Upper lobe of left lung (tissue), 6 donors: ENCODE measurements at regions not wholly inside any gene's neighbourhood (a gene's known extent, or its start where the extent isn't known, plus 50 kb on each side); places are given as distances from the start of the nearest gene placed in this dataset.
A peak's percentile ranks its signal among the peaks of the same experiment; 100 is the strongest.
"Not testable (repeated sequence)": the region's sequence is repeated elsewhere in the genome, so short reads cannot be mapped to it uniquely, and the experiment has no call there.

Source experiments
- ATAC-seq, 2 donors: fragments of 200-7000 bp; cut with Tn5 transposase; one replicate each; pipeline ENCODE4 v1.9.1; 2022; ENCODE audit warnings: mild to moderate bottlenecking in 2 of 2, moderate library complexity in 2 of 2; ENCODE audit not compliant: low FRiP score in 2 of 2
- DNase-seq, 2 donors: peaks; one replicate each; pipeline ENCODE4 v3.0.0-alpha.2; 2019 to 2020
- H3K27ac ChIP-seq, 4 donors: fragments of 200-600 bp; sonication (generic); one replicate each; pipeline ENCODE4 v1.5.1; 2016 to 2019
- H3K27me3 ChIP-seq, 4 donors: fragments of 200-600 bp; sonication (generic); one replicate each; pipeline ENCODE4 v1.5.1; 2017 to 2019
- H3K36me3 ChIP-seq, 4 donors: fragments of 200-600 bp; sonication (generic); one replicate each; pipeline ENCODE4 v1.5.1; 2016 to 2019
- H3K4me1 ChIP-seq, 4 donors: fragments of 200-600 bp; sonication (generic); one replicate each; pipeline ENCODE4 v1.5.1; 2018 to 2019
- H3K4me3 ChIP-seq, 4 donors: fragments of 200-600 bp; sonication (generic); one replicate each; pipeline ENCODE4 v1.5.1; 2017 to 2019; ENCODE audit warnings: mild to moderate bottlenecking in 2 of 4, moderate library complexity in 1 of 4
- H3K9me3 ChIP-seq, 4 donors: fragments of 200-600 bp; sonication (generic); one replicate each; pipeline ENCODE4 v1.5.1; 2018 to 2019
- EP300 ChIP-seq, 4 donors: sonication (generic); formaldehyde crosslinking; IDR thresholded peaks; one replicate each; pipeline ENCODE4 v1.5.1; 2017; ENCODE audit warnings: antibody characterized with exemption in 4 of 4, control low read depth in 2 of 4
- POLR2A ChIP-seq, 4 donors: fragments of 450-650 bp; IDR thresholded peaks; one replicate each; pipeline ENCODE4 v1.5.1; 2016 to 2017; ENCODE audit warnings: antibody characterized with exemption in 4 of 4, mild to moderate bottlenecking in 2 of 4
- POLR2AphosphoS5 ChIP-seq, 2 donors: sonication (generic); formaldehyde crosslinking; IDR thresholded peaks; one replicate each; pipeline ENCODE4 v1.5.1; 2017; ENCODE audit warnings: antibody characterized with exemption in 2 of 2
- WGBS, 2 donors: methylation state at CpG; one replicate each; pipeline ENCODE4 v1.1.5; 2017 to 2018; 5-methylcytosine and 5-hydroxymethylcytosine counted together
- TF ChIP-seq, protein P1 (sequence below), 6 experiments: fragments of 450-650 bp in 4 of 6; fragments of 200-600 bp in 2 of 6; sonication (generic) in 2 of 6; IDR thresholded peaks; one replicate each; pipeline ENCODE4 v1.5.1; 2016 to 2019; ENCODE audit warnings: antibody characterized with exemption in 6 of 6
- donor health status: DM: no; HTN: no; CAD: no; lungs with moderate emphysema.
- donor health status: DM: no; HTN: yes; CAD: no; lungs with severe emphysema.

DNA sequence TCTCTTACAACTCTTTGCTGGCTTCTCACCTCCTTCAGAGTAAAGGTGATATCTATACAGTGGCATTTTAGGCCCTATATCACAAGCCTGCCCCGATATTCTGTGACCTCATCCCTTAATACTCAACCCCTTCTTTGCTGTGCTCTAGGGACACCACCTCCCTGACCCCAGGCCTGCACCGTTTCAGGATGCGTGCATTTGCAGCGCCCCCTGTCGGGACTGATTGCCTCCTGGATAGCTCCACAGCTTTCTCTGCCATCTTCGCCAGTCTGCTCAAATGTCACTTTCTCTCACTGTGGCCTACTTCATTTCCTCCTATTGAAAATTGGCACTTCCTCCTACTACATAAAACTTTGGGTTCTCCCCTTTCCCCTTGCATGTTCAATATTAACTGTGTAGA, 289.6 kb downstream of the SOCS6 start:
- WGBS, 2 donors: 41 to 50% methylated on average over 6 of the region's 6 CpGs
- TF ChIP-seq EP300 (IDR thresholded peaks at IDR 0.05) (no peak), POLR2A (IDR thresholded peaks at IDR 0.05) (no peak), POLR2AphosphoS5 (IDR thresholded peaks at IDR 0.05) (no peak)
- TF ChIP-seq, protein P1, sequence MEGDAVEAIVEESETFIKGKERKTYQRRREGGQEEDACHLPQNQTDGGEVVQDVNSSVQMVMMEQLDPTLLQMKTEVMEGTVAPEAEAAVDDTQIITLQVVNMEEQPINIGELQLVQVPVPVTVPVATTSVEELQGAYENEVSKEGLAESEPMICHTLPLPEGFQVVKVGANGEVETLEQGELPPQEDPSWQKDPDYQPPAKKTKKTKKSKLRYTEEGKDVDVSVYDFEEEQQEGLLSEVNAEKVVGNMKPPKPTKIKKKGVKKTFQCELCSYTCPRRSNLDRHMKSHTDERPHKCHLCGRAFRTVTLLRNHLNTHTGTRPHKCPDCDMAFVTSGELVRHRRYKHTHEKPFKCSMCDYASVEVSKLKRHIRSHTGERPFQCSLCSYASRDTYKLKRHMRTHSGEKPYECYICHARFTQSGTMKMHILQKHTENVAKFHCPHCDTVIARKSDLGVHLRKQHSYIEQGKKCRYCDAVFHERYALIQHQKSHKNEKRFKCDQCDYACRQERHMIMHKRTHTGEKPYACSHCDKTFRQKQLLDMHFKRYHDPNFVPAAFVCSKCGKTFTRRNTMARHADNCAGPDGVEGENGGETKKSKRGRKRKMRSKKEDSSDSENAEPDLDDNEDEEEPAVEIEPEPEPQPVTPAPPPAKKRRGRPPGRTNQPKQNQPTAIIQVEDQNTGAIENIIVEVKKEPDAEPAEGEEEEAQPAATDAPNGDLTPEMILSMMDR (IDR thresholded peaks at IDR 0.05): no peak
- Histone ChIP-seq H3K4me3 (no peak overlapping the region), H3K36me3 (no peaks in the 10 kb centered on the region), H3K27ac (no peak overlapping the region), H3K9me3 (peaks cover 0 to 6% (median 0%) of the 10 kb centered on the region in 4 donors), H3K27me3 (no peaks in the 10 kb centered on the region), H3K4me1 (no peaks in the 10 kb centered on the region)
- ATAC-seq: no peak
- DNase-seq: peak in 1 of 2 donors; percentile 1

DNA sequence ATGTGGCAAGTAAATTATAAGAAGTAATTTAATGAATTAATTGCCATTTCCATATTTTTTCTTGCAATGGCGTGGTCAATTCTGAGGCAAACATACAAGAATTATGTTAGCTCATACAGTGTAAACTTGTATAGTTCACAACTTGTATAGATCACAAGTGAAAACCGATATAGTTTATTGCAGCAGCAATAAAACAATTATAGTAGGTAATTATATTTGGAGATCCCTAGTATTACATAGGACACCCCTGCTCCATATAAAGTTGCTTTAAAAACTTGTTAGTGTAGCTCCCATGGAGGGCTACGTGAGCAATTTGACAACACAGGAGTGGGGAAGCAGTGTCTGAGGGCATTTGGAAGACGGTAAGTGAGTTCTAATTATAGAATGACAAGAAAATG, 288.2 kb downstream of the SOCS6 start:
- H3K9me3 ChIP-seq: peaks cover 0 to 6% (median 0%) of the 10 kb centered on the region in 4 donors
- ATAC-seq: no peak
- H3K4me3 ChIP-seq: no peak overlapping the region
- 76 to 77% methylated on average over 4 of the region's 4 CpGs for WGBS, 2 donors
- TF ChIP-seq, protein P1 (IDR thresholded peaks at IDR 0.05): no peak
- TF ChIP-seq POLR2AphosphoS5 (IDR thresholded peaks at IDR 0.05) (no peak), EP300 (IDR thresholded peaks at IDR 0.05) (no peak), POLR2A (IDR thresholded peaks at IDR 0.05) (no peak)
- no peaks in the 10 kb centered on the region for H3K4me1 ChIP-seq
- no peaks in the 10 kb centered on the region for H3K36me3 ChIP-seq
- H3K27me3 ChIP-seq: no peaks in the 10 kb centered on the region
- DNase-seq: no peak
- no peak overlapping the region for H3K27ac ChIP-seq

DNA sequence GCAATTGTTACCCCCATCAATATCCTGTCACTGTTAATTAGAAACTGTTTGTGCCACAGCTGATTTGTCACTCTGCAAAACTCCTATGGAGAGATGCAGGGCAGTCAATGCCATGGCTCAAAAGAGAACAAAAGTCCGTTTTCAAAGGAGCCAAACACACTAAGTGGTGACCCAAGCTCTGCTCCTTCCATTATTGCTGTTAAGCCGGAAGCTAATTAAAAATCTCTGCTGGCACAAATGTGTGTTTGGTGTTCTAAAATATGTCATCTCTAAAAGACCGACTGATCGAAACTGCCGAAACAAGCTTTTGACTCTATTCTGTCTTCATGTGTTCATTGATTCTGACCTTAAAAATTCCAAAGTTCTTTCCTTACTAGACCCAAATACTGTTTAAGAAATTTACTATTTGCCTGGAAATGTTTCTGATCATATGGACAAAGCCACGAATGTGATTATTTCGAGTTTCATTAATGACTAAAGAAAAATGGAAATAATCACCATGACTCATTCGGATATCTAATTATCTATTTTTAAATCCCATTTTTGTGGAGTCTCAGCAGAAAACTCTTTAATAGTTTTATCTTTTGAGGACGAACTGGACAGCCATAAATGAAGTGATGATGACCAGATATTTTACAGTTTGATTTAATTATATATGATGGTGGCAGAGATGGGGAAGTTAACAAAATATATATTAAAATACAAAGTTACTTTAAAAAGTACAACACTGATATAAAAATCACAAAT, 287.6 kb downstream of the SOCS6 start:
- Histone ChIP-seq H3K4me1 (no peaks in the 10 kb centered on the region), H3K27ac (no peak overlapping the region), H3K9me3 (peaks cover 0 to 6% (median 0%) of the 10 kb centered on the region in 4 donors), H3K27me3 (no peaks in the 10 kb centered on the region), H3K4me3 (no peak overlapping the region), H3K36me3 (no peaks in the 10 kb centered on the region)
- DNase-seq (no peak), ATAC-seq (no peak)
- WGBS, 2 donors: 80 to 81% methylated on average over 9 of the region's 9 CpGs
- TF ChIP-seq POLR2A (IDR thresholded peaks at IDR 0.05): no peak
- TF ChIP-seq, protein P1 (IDR thresholded peaks at IDR 0.05): no peak
- TF ChIP-seq EP300 (IDR thresholded peaks at IDR 0.05): no peak
- TF ChIP-seq POLR2AphosphoS5 (IDR thresholded peaks at IDR 0.05): no peak

DNA sequence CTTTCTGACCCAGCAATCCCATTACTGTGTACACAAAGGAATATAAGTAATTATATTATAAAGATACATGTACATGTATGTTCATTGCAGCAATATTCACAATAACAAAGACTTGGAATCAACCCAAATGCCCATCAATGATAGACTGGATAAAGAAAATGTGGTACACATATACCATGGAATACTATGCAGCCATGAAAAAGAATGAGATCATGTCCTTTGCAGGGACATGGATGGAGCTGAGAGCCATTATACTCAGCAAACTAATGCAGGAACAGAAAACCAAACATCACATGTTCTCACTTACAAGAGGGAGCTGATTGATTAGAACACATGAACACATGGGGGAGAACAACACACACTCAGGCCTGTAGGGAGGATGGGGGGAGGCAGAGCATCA, 286.1 kb downstream of the SOCS6 start:
- not testable (repeated sequence) for H3K36me3 ChIP-seq, H3K27me3 ChIP-seq, H3K4me3 ChIP-seq, H3K27ac ChIP-seq, H3K4me1 ChIP-seq, DNase-seq, ATAC-seq, H3K9me3 ChIP-seq

DNA sequence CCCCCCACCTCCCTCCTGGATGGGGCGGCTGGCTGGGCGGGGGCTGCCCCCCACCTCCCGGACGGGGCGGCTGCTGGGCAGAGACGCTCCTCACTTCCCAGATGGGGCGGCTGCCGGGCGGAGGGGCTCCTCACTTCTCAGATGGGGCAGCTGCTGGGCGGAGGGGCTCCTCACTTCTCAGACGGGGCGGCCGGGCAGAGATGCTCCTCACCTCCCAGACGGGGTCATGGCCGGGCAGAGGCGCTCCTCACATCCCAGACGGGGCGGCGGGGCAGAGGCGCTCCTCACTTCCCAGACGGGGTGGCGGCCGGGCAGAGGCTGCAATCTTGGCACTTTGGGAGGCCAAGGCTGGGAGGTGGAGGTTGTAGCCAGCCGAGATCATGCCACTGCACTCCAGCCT, 280.8 kb downstream of the SOCS6 start:
- not testable (repeated sequence) for H3K36me3 ChIP-seq, ATAC-seq, H3K9me3 ChIP-seq, H3K4me3 ChIP-seq, H3K27ac ChIP-seq, H3K27me3 ChIP-seq, H3K4me1 ChIP-seq
- WGBS, 2 donors: 93 to 95% methylated on average over 11 to 14 of the region's 24 CpGs
- peak in 1 of 2 donors; percentile 61 for DNase-seq

DNA sequence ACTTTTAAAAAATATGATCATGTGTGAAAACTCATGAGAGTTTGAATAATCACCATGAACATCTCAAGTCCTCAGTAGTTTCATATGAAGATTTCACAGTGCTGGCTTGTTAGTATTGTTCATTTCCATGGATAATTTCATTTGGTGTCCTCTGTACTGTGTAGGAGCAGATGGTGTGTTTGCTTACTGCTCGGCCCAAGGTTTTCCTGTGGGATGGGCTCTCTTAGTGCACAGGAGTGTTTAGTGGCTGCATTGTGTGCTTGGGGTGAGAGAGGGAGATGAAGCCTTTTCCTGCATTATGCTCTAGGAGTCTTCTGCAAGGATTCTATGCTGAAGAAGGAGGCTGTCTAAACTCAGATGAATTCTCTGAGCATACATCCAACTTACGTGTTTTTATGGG, 270.6 kb downstream of the SOCS6 start:
- H3K36me3 ChIP-seq: no peaks in the 10 kb centered on the region
- no peaks in the 10 kb centered on the region for H3K4me1 ChIP-seq
- TF ChIP-seq POLR2AphosphoS5 (IDR thresholded peaks at IDR 0.05) (no peak), EP300 (IDR thresholded peaks at IDR 0.05) (no peak), POLR2A (IDR thresholded peaks at IDR 0.05) (no peak)
- TF ChIP-seq, protein P1 (IDR thresholded peaks at IDR 0.05): no peak
- WGBS, 2 donors: 80 to 82% methylated on average over 2 of the region's 2 CpGs
- H3K27ac ChIP-seq: no peak overlapping the region
- no peaks in the 10 kb centered on the region for H3K9me3 ChIP-seq
- no peak overlapping the region for H3K4me3 ChIP-seq
- H3K27me3 ChIP-seq: no peaks in the 10 kb centered on the region
- no peak for DNase-seq
- ATAC-seq: no peak
